Left ventricle myocardium inferior (tissue), 1 donor: ENCODE measurements at regions not wholly inside any gene's neighbourhood (a gene's known extent, or its start where the extent isn't known, plus 50 kb on each side); places are given as distances from the start of the nearest gene placed in this dataset.
"Not testable (repeated sequence)": the region's sequence is repeated elsewhere in the genome, so short reads cannot be mapped to it uniquely, and the experiment has no call there.

Experiments used
- DNase-seq: peaks from one replicate; pipeline ENCODE4 v3.0.0-alpha.2; 2020
- H3K27ac ChIP-seq: fragments of 200-600 bp; replicated peaks from 2 replicates; pipeline ENCODE4 v1.8.0; 2021
- H3K27me3 ChIP-seq: fragments of 200-600 bp; 2 replicates; pipeline ENCODE4 v1.8.0; 2021; ENCODE audit warnings: low read depth
- H3K36me3 ChIP-seq: fragments of 200-600 bp; 2 replicates; pipeline ENCODE4 v1.8.0; 2021
- H3K4me1 ChIP-seq: fragments of 200-600 bp; 2 replicates; pipeline ENCODE4 v1.8.0; 2021
- H3K4me3 ChIP-seq: fragments of 200-600 bp; 2 replicates; pipeline ENCODE4 v1.8.0; 2021; ENCODE audit warnings: mild to moderate bottlenecking, moderate library complexity
- H3K9me3 ChIP-seq: fragments of 200-600 bp; replicated peaks from 2 replicates; pipeline ENCODE4 v1.8.0; 2021
- intact Hi-C: fragments of 100-400 bp; cut with micrococcal nuclease; formaldehyde crosslinking; loops from one replicate; pipeline ENCODE4 v1.11.0; 2022
- TF ChIP-seq, protein P1 (sequence below): fragments of 200-600 bp; IDR thresholded peaks from 2 replicates; pipeline ENCODE4 v1.8.0; 2021; ENCODE audit warnings: antibody characterized with exemption, mild to moderate bottlenecking, borderline replicate concordance
- donor health status: DM: no; HTN: yes; CAD: no; lungs with severe emphysema.

DNA sequence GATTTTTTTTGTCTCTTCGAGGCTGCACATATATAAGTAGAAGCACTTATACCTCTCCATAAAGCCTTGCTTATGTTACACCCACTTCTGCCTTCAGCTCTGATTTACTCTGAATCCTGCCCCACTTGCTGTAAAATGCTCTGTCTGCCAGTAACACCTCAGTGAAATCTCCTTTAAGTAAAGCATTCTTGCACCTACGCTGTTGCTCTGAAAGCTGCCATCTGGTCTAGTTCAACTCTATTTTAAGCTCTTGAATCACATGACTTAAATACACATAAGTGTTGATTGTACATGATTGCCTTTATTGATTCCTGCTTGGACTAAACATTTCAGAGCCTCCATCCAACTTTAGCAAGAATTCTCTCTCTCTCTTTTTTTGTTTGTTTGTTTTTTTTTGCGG is 609.0 kb upstream of the CELF4 start:
- TF ChIP-seq, protein P1, sequence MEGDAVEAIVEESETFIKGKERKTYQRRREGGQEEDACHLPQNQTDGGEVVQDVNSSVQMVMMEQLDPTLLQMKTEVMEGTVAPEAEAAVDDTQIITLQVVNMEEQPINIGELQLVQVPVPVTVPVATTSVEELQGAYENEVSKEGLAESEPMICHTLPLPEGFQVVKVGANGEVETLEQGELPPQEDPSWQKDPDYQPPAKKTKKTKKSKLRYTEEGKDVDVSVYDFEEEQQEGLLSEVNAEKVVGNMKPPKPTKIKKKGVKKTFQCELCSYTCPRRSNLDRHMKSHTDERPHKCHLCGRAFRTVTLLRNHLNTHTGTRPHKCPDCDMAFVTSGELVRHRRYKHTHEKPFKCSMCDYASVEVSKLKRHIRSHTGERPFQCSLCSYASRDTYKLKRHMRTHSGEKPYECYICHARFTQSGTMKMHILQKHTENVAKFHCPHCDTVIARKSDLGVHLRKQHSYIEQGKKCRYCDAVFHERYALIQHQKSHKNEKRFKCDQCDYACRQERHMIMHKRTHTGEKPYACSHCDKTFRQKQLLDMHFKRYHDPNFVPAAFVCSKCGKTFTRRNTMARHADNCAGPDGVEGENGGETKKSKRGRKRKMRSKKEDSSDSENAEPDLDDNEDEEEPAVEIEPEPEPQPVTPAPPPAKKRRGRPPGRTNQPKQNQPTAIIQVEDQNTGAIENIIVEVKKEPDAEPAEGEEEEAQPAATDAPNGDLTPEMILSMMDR: no peak
- no peaks in the 10 kb centered on the region for H3K9me3 ChIP-seq
- no peak overlapping the region for H3K27ac ChIP-seq
- no peaks in the 10 kb centered on the region for H3K36me3 ChIP-seq
- no peak for DNase-seq
- H3K4me3 ChIP-seq: no peak overlapping the region
- H3K27me3 ChIP-seq: no peaks in the 10 kb centered on the region
- no peaks in the 10 kb centered on the region for H3K4me1 ChIP-seq
- intact Hi-C loops: loop anchor here (10.0 kb wide), 1 partner anchor 1790 kb away; no protein-coding TSS in a partner anchor

GRCh38 chr18:38174173-38174572 is 608.6 kb upstream of the CELF4 start:
- Histone ChIP-seq H3K4me1 (no peaks in the 10 kb centered on the region), H3K9me3 (no peaks in the 10 kb centered on the region), H3K36me3 (no peaks in the 10 kb centered on the region), H3K27ac (no peak overlapping the region), H3K4me3 (no peak overlapping the region), H3K27me3 (no peaks in the 10 kb centered on the region)
- DNase-seq: no peak
- intact Hi-C loops: loop anchor here (10.0 kb wide), 1 partner anchor 1789 kb away; no protein-coding TSS in a partner anchor
- TF ChIP-seq, protein P1: no peak

DNA sequence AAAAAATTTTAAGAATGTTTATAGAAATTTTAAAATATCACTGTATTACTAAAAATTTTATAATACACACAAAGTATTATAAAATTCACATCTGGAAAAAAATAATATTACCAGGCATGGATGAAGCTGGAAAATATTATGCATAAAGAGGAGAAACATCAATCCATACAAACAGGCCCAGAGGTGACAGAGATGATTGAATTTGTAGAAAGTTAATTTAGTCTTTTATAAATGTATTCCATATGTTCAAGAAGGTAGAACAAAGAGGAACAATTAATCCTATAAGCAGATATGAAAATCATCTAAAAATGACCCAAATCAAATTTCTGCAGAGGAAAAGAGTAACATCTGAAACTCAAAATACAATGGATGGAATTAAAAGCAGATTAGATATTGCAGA is 605.2 kb upstream of the CELF4 start:
- no peaks in the 10 kb centered on the region for H3K27me3 ChIP-seq
- no peaks in the 10 kb centered on the region for H3K36me3 ChIP-seq
- no peak overlapping the region for H3K27ac ChIP-seq
- peaks cover 16% of the 10 kb centered on the region for H3K9me3 ChIP-seq
- TF ChIP-seq, protein P1: no peak
- no peaks in the 10 kb centered on the region for H3K4me1 ChIP-seq
- DNase-seq: no peak
- intact Hi-C loops: loop anchor here (10.0 kb wide), 1 partner anchor 1786 kb away; no protein-coding TSS in a partner anchor
- no peak overlapping the region for H3K4me3 ChIP-seq

DNA sequence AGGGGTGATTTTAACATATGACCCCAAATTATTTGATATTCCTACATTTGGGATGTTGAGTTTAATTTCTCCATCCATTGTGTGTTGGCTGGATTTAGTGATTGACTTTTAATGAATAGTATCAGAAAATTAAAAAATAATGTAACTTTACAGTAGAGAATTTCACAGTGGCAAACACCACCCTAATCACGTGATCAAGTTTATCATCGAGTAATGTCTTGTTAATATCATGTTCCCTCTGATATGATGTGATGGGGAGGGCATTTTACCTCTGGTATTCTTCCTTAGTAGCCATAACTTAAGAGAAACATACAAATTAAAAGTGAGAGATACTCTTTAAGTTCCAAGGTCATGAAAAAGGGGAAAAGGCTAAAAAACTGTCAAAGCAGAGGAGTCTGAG is 602.0 kb upstream of the CELF4 start:
- intact Hi-C loops: no loop called here
- no peaks in the 10 kb centered on the region for H3K27me3 ChIP-seq
- H3K4me3 ChIP-seq: no peak overlapping the region
- no peaks in the 10 kb centered on the region for H3K4me1 ChIP-seq
- no peak overlapping the region for H3K27ac ChIP-seq
- no peaks in the 10 kb centered on the region for H3K36me3 ChIP-seq
- DNase-seq: no peak
- peaks cover 16% of the 10 kb centered on the region for H3K9me3 ChIP-seq
- TF ChIP-seq, protein P1: no peak

DNA sequence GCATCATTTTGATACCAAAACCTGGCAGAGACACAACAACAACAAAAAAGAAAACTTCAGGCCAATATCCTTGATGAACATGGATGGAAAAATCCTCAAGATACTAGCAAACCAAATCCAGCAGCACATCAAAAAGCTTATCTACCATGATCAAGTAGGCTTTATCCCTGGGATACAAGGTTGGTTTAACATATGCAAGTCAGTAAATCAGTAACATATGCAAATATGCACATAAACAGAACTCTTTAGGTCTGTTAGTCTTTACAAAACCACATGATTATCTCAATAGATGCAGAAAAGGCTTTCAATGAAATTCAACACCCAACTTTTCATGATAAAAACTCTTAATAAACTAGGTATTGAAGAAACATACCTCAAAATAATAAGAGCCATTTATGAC is 587.5 kb upstream of the CELF4 start:
- intact Hi-C loops, H3K4me1 ChIP-seq, H3K27ac ChIP-seq, H3K27me3 ChIP-seq, DNase-seq, H3K4me3 ChIP-seq, H3K36me3 ChIP-seq: not testable (repeated sequence)
- peaks cover 18% of the 10 kb centered on the region for H3K9me3 ChIP-seq

GRCh38 chr18:38116716-38117115 is 551.1 kb upstream of the CELF4 start:
- H3K27ac ChIP-seq: no peak overlapping the region
- intact Hi-C loops: no loop called here
- no peak overlapping the region for H3K4me3 ChIP-seq
- H3K4me1 ChIP-seq: no peaks in the 10 kb centered on the region
- TF ChIP-seq, protein P1: no peak
- DNase-seq: no peak
- no peaks in the 10 kb centered on the region for H3K36me3 ChIP-seq
- H3K9me3 ChIP-seq: no peaks in the 10 kb centered on the region
- no peaks in the 10 kb centered on the region for H3K27me3 ChIP-seq
